ENCODE measurements at regions not wholly inside any gene's neighbourhood (a gene's known extent, or its start where the extent isn't known, plus 50 kb on each side); places are given as distances from the start of the nearest gene placed in this dataset.
"Not testable (repeated sequence)": the region's sequence is repeated elsewhere in the genome, so short reads cannot be mapped to it uniquely, and the experiment has no call there.

DNA sequence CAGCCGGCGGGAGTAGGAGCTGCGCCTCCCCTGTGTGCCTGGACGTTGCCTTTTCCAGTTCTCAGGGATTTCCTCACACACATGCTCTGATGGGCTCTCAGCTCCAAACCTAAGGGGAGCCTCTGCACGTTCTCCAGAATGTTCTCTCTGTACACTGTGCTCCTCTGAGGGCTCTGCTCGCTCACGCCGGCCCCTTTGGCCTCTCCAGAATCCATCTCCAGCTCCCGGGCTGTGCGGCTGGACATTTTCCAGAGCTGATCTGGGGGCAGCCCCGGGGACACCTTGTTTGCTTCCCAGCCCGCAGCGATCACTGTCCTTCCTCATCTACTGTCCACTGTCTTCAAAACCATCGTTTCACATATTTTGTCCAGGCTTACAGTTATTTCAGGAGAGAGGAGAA, 245.4 kb upstream of the HDAC4 start:
- Histone ChIP-seq H3K27ac (no peak overlapping the region), H3K4me3 (ENCODE audit: low read depth in 1 of 2, low read length in 1 of 2) (no peak overlapping the region), H3K27me3 (peaks cover 6% of the 10 kb centered on the region), H3K36me3 (no peaks in the 10 kb centered on the region), H3K9me3 (no peaks in the 10 kb centered on the region), H3K4me1 (ENCODE audit: control insufficient read depth in 1 of 2, insufficient read depth in 1 of 2, low read depth in 1 of 2, low read length in 1 of 2) (peaks cover 10 to 13% of the 10 kb centered on the region in 2 experiments)
- TF ChIP-seq, protein P1, sequence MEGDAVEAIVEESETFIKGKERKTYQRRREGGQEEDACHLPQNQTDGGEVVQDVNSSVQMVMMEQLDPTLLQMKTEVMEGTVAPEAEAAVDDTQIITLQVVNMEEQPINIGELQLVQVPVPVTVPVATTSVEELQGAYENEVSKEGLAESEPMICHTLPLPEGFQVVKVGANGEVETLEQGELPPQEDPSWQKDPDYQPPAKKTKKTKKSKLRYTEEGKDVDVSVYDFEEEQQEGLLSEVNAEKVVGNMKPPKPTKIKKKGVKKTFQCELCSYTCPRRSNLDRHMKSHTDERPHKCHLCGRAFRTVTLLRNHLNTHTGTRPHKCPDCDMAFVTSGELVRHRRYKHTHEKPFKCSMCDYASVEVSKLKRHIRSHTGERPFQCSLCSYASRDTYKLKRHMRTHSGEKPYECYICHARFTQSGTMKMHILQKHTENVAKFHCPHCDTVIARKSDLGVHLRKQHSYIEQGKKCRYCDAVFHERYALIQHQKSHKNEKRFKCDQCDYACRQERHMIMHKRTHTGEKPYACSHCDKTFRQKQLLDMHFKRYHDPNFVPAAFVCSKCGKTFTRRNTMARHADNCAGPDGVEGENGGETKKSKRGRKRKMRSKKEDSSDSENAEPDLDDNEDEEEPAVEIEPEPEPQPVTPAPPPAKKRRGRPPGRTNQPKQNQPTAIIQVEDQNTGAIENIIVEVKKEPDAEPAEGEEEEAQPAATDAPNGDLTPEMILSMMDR (IDR thresholded peaks at IDR 0.05): no peak

DNA sequence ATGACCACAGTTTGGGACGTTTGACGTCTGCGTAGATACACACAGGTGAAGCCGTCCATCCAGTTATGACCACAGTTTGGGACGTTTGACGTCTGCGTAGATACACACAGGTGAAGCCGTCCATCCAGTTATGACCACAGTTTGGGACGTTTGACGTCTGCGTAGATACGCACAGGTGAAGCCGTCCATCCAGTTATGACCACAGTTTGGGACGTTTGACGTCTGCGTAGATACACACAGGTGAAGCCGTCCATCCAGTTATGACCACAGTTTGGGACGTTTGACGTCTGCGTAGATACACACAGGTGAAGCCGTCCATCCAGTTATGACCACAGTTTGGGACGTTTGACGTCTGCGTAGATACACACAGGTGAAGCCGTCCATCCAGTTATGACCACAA, 243.8 kb upstream of the HDAC4 start:
- H3K27me3 ChIP-seq; H3K4me3 ChIP-seq (ENCODE audit: low read depth in 1 of 2, low read length in 1 of 2); H3K27ac ChIP-seq; H3K36me3 ChIP-seq; H3K9me3 ChIP-seq: not testable (repeated sequence)
- H3K4me1 ChIP-seq (ENCODE audit: control insufficient read depth in 1 of 2, insufficient read depth in 1 of 2, low read depth in 1 of 2, low read length in 1 of 2): peaks cover 10 to 13% of the 10 kb centered on the region in 2 experiments

DNA sequence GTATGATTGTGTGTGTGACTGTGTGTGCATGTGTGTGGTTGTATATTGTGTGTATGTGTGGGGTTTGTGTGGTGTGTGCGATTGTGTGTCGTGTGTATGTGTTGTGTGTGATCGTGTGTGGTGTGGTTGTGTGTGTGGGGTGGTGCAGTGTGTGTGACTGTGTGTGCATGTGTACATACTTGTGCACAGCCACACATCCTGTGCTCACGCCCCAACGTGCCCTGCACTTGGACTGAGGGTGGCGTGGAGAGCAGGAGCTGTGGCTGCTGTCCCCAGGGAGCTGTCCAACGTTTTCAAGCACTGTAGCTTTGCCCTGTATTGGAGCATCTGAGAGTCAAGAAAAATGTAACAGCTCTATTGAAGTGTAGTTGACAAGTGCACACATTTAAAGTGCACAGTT, 243.2 kb upstream of the HDAC4 start:
- Histone ChIP-seq H3K27ac (no peak overlapping the region), H3K4me3 (ENCODE audit: low read depth in 1 of 2, low read length in 1 of 2) (no peak overlapping the region), H3K36me3 (no peaks in the 10 kb centered on the region), H3K4me1 (ENCODE audit: control insufficient read depth in 1 of 2, insufficient read depth in 1 of 2, low read depth in 1 of 2, low read length in 1 of 2) (peaks cover 10 to 13% of the 10 kb centered on the region in 2 experiments), H3K9me3 (no peaks in the 10 kb centered on the region), H3K27me3 (no peaks in the 10 kb centered on the region)
- TF ChIP-seq, protein P1 (IDR thresholded peaks at IDR 0.05): no peak

DNA sequence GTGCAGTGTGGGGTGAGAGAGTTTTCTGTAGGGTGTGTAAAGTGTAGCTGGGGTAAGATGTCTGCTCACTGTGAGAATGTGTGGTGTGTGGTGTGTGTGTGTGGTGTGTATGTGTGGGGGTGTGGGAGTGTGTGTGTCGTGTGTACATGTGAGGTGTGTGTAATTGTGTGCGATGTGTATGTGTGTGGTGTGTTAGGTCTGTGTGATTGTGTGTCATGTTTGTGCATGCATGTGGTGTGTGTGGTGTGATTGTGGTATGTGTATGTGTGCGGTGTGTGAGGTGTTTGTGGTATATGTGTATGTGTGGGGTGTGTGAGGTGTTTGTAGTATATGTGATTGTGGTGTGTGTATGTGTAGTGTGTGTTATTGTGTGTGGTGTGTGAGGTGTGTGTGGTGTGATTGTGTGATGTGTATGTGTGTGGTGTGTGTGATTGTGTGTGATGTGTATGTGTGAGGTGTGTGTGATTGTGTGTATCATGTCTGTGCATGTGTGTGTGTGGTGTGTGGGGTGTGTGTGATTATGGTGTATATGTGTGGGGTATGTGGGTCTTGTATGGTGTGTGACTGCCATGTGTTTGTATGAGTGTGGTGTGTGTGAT, 241.7 kb upstream of the HDAC4 start:
- TF ChIP-seq, protein P1 (IDR thresholded peaks at IDR 0.05): no peak
- Histone ChIP-seq H3K9me3 (no peaks in the 10 kb centered on the region), H3K4me1 (ENCODE audit: control insufficient read depth in 1 of 2, insufficient read depth in 1 of 2, low read depth in 1 of 2, low read length in 1 of 2) (peaks cover 6% of the 10 kb centered on the region in 2 experiments), H3K36me3 (no peaks in the 10 kb centered on the region), H3K27ac (no peak overlapping the region), H3K4me3 (ENCODE audit: low read depth in 1 of 2, low read length in 1 of 2) (no peak overlapping the region), H3K27me3 (peaks cover 7% of the 10 kb centered on the region)

DNA sequence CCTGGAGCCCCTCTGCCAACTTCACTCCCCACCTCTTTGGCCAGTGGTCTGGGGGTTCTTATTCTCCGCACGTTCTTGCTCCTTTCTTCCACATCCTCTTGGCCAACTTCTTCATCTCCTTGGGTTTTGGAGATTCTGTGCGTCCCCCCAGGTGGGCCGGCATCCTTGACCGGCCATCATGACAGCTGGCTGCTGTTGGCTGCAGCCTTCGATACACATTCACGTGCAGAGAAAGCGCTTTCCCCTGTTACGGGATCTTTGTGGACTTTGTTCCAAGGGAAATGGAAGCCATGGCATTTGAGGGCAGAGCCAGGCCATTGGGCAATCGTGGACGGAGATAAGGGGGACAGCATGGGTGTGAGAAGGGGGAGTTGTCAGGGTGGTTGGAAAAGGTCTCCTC, 241.1 kb upstream of the HDAC4 start:
- H3K9me3 ChIP-seq; H3K4me3 ChIP-seq (ENCODE audit: low read depth in 1 of 2, low read length in 1 of 2); H3K27ac ChIP-seq; H3K36me3 ChIP-seq; H3K4me1 ChIP-seq (ENCODE audit: control insufficient read depth in 1 of 2, insufficient read depth in 1 of 2, low read depth in 1 of 2, low read length in 1 of 2): not testable (repeated sequence)
- peaks cover 10% of the 10 kb centered on the region for H3K27me3 ChIP-seq

DNA sequence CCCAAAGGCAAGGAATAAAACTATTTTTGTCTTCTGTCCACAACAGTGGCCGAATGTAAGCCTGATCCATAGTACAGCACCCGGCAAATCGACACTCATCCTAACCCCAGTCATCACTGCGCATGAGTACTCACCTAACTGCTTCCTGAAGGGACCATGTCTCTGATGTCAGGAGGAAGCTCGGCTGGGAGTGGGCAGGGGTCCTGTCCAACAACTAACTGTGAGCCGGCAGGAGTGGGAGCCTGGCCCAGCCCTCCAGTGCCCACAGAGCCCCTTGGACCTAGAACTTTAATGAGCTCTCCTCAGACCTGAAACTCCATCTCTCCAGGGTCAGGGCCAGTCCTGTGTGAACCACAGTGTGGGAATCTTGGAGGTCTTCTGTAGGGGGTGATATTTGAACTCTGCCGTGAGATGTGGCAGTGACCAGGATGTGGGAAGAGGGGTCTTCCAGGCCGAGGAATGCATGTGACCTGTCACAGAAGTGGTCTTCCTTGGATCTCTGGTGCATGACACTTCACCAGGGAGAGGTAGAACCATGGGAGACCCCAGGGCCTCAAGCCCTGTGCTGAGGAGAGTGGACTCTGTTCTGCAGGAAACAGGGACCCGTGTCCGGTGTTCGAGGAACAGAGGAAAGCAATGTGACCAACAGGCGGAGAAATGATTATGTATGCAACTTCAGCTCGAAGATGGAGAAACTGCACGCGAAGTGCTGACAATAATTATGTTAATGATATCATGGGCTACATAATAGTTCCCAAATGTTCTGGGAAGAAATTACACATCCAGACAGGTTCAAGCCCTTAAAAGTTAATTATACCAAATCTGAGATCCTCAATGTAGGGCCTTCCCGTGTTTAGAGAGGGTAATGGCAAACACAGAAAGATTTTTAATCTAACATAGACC, 240.1 kb upstream of the HDAC4 start:
- H3K4me1 ChIP-seq (ENCODE audit: control insufficient read depth in 1 of 2, insufficient read depth in 1 of 2, low read depth in 1 of 2, low read length in 1 of 2): no peaks in the 10 kb centered on the region
- TF ChIP-seq, protein P1 (IDR thresholded peaks at IDR 0.05): no peak

More for the DNA sequence above, 240.1 kb upstream of the HDAC4 start:
- no peaks in the 10 kb centered on the region for H3K36me3 ChIP-seq
- no peaks in the 10 kb centered on the region for H3K9me3 ChIP-seq
- H3K27ac ChIP-seq: no peak overlapping the region
- H3K27me3 ChIP-seq: peaks cover 10% of the 10 kb centered on the region
- no peak overlapping the region for H3K4me3 ChIP-seq (ENCODE audit: low read depth in 1 of 2, low read length in 1 of 2)
